GM23248 (cell line): ENCODE measurements at regions not wholly inside any gene's neighbourhood (a gene's known extent, or its start where the extent isn't known, plus 50 kb on each side); places are given as distances from the start of the nearest gene placed in this dataset.
A peak's percentile ranks its signal among the peaks of the same experiment; 100 is the strongest.

Experiments used
- DNase-seq: peaks from one replicate; pipeline ENCODE4 v3.0.0-alpha.2; 2015
- H2AFZ ChIP-seq: fragments of 200-600 bp; sonication (generic); 2 replicates; pipeline ENCODE4 v1.6.1; 2016; ENCODE audit warnings: antibody characterized with exemption
- H3F3A ChIP-seq: fragments of 200-600 bp; sonication (generic); 2 replicates; pipeline ENCODE4 v1.6.1; 2016; ENCODE audit warnings: mild to moderate bottlenecking, antibody characterized with exemption, mixed run types; ENCODE audit not compliant: insufficient read depth
- H3K27ac ChIP-seq: fragments of 200-600 bp; sonication (generic); 2 replicates; pipeline ENCODE4 v1.5.1; 2016; ENCODE audit warnings: mild to moderate bottlenecking
- H3K27me3 ChIP-seq: fragments of 200-600 bp; sonication (generic); replicated peaks from 2 replicates; pipeline ENCODE4 v1.6.1; 2016; ENCODE audit warnings: mild to moderate bottlenecking; ENCODE audit not compliant: insufficient read depth
- H3K36me3 ChIP-seq: fragments of 200-600 bp; sonication (generic); 2 replicates; pipeline ENCODE4 v1.6.1; 2016; ENCODE audit warnings: low read depth, mild to moderate bottlenecking
- H3K4me1 ChIP-seq: fragments of 200-600 bp; sonication (generic); 2 replicates; pipeline ENCODE4 v1.6.1; 2016; ENCODE audit warnings: mild to moderate bottlenecking; ENCODE audit not compliant: insufficient read depth
- H3K4me2 ChIP-seq: fragments of 200-600 bp; sonication (generic); one replicate; pipeline ENCODE4 v1.6.1; 2016; ENCODE audit warnings: mild to moderate bottlenecking; ENCODE audit not compliant: unreplicated experiment
- H3K4me3 ChIP-seq: fragments of 200-600 bp; sonication (generic); 2 replicates; pipeline ENCODE4 v1.5.1; 2016; ENCODE audit warnings: mild to moderate bottlenecking
- H3K79me2 ChIP-seq: fragments of 200-600 bp; sonication (generic); 2 replicates; pipeline ENCODE4 v1.6.1; 2016; ENCODE audit warnings: mild to moderate bottlenecking; ENCODE audit not compliant: insufficient read depth
- H3K9ac ChIP-seq: fragments of 200-600 bp; sonication (generic); 2 replicates; pipeline ENCODE4 v1.6.1; 2016; ENCODE audit warnings: mild to moderate bottlenecking
- H3K9me2 ChIP-seq: fragments of 200-600 bp; sonication (generic); 2 replicates; pipeline ENCODE4 v1.6.1; 2016; ENCODE audit warnings: mixed run types, mild to moderate bottlenecking, moderate library complexity; ENCODE audit not compliant: insufficient read depth
- H3K9me3 ChIP-seq: fragments of 200-600 bp; sonication (generic); one replicate; pipeline ENCODE4 v1.6.1; 2017; ENCODE audit warnings: low read depth
- H4K20me1 ChIP-seq: fragments of 200-600 bp; sonication (generic); 2 replicates; pipeline ENCODE4 v1.6.0; 2016; ENCODE audit not compliant: insufficient read depth
- EZH2 ChIP-seq: fragments of 200-600 bp; sonication (generic); IDR thresholded peaks from 2 replicates; pipeline ENCODE4 v1.6.1; 2018; ENCODE audit warnings: antibody characterized with exemption, mild to moderate bottlenecking; ENCODE audit not compliant: insufficient read depth, poor library complexity, severe bottlenecking
- EZH2phosphoT487 ChIP-seq: fragments of 200-600 bp; sonication (generic); IDR thresholded peaks from 2 replicates; pipeline ENCODE4 v1.6.1; 2018; ENCODE audit warnings: antibody characterized with exemption, moderate library complexity, mild to moderate bottlenecking, low read depth; ENCODE audit not compliant: insufficient read depth
- WGBS, 2 experiments: methylation state at CpG; one replicate each; pipeline ENCODE4 v1.1.6; 2015 to 2017; ENCODE audit warnings: low lambda C conversion rate in 2 of 2, low coverage in 1 of 2; ENCODE audit errors: missing lambda C conversion rate in 2 of 2; 5-methylcytosine and 5-hydroxymethylcytosine counted together
- in situ Hi-C: fragments of 300-500 bp; cut with MboI; formaldehyde crosslinking; loops from 2 replicates; pipeline ENCODE4 v1.15.0; 2020

GRCh38 chr12:54127538-54128259 lies 61.1 kb downstream of the SMUG1 start:
- 25 to 28% methylated on average over 19 of the region's 19 CpGs for WGBS, 2 experiments

GRCh38 chr12:54128416-54128815 lies 60.4 kb downstream of the SMUG1 start:
- Histone ChIP-seq H3K9me2 (no peaks in the 10 kb centered on the region), H3K27ac (no peak overlapping the region), H3K27me3 (no peaks in the 10 kb centered on the region), H3K9ac (no peak overlapping the region), H4K20me1 (no peaks in the 10 kb centered on the region), H3K4me2 (no peak overlapping the region), H3K79me2 (peaks cover 32% of the 10 kb centered on the region), H3K4me3 (no peak overlapping the region), H3F3A (peaks cover 20% of the 10 kb centered on the region), H3K4me1 (peaks cover 13% of the 10 kb centered on the region; the same call in 1 of the 2 replicates), H3K9me3 (no peaks in the 10 kb centered on the region), H3K36me3 (no peaks in the 10 kb centered on the region), H2AFZ (no peak overlapping the region)
- TF ChIP-seq EZH2, result no peak
- no peak for TF ChIP-seq EZH2phosphoT487
- 56 to 66% methylated on average over 2 to 3 of the region's 3 CpGs for WGBS, 2 experiments
- in situ Hi-C loops, result no loop called here
- no peak for DNase-seq

More at GRCh38 chr12:54127538-54128259, 61.1 kb downstream of the SMUG1 start:
- Histone ChIP-seq H3K27ac (no peak overlapping the region), H3F3A (peaks cover 20% of the 10 kb centered on the region), H3K9me3 (no peaks in the 10 kb centered on the region), H3K27me3 (no peaks in the 10 kb centered on the region), H4K20me1 (no peaks in the 10 kb centered on the region), H3K4me1 (peaks cover 13% of the 10 kb centered on the region; the same call in 1 of the 2 replicates), H3K4me3 (peak overlapping the region; percentile 98), H3K9me2 (no peaks in the 10 kb centered on the region), H3K9ac (peak overlapping the region; percentile 81), H3K79me2 (peaks cover 32% of the 10 kb centered on the region), H3K4me2 (peak overlapping the region; percentile 92), H3K36me3 (no peaks in the 10 kb centered on the region), H2AFZ (peak overlapping the region; percentile 89)
- TF ChIP-seq EZH2 (no peak), EZH2phosphoT487 (no peak)
- no peak for DNase-seq
- in situ Hi-C loops, result no loop called here

- Histone ChIP-seq H3F3A (peaks cover 20% of the 10 kb centered on the region), H3K9me2 (no peaks in the 10 kb centered on the region), H3K27ac (no peak overlapping the region), H3K4me1 (peaks cover 13% of the 10 kb centered on the region; the same call in 1 of the 2 replicates), H3K4me2 (no peak overlapping the region), H3K36me3 (no peaks in the 10 kb centered on the region), H3K9ac (no peak overlapping the region), H3K79me2 (peaks cover 32% of the 10 kb centered on the region), H4K20me1 (no peaks in the 10 kb centered on the region), H3K4me3 (no peak overlapping the region), H3K27me3 (no peaks in the 10 kb centered on the region), H3K9me3 (no peaks in the 10 kb centered on the region), H2AFZ (no peak overlapping the region)
- TF ChIP-seq EZH2, result no peak
- no peak for TF ChIP-seq EZH2phosphoT487
- 61 to 65% methylated on average over 19 to 20 of the region's 20 CpGs for WGBS, 2 experiments
- DNase-seq, result no peak
- in situ Hi-C loops, result no loop called here
Measured at GRCh38 chr12:54129028-54129903, 59.5 kb downstream of the SMUG1 start.
